GM06990 (cell line): ENCODE measurements at regions not wholly inside any gene's neighbourhood (a gene's known extent, or its start where the extent isn't known, plus 50 kb on each side); places are given as distances from the start of the nearest gene placed in this dataset.

Experiments used
- DNase-seq: peaks from one replicate; pipeline ENCODE4 v3.0.0-alpha.2; 2011; ENCODE audit not compliant: insufficient read length; ENCODE audit errors: extremely low read depth
- H3K27me3 ChIP-seq: replicated peaks from 2 replicates; pipeline ENCODE4 v1.6.0; 2011; ENCODE audit warnings: low read length; ENCODE audit not compliant: control insufficient read depth, insufficient read depth
- H3K36me3 ChIP-seq: 2 replicates; pipeline ENCODE4 v1.5.1; 2011; ENCODE audit warnings: low read length; ENCODE audit not compliant: control insufficient read depth, insufficient read depth
- H3K4me3 ChIP-seq: replicated peaks from 2 replicates; pipeline ENCODE4 v1.5.1; 2011; ENCODE audit warnings: low read depth, mild to moderate bottlenecking, control low read depth, low read length
- CTCF ChIP-seq: IDR thresholded peaks from 2 replicates; pipeline ENCODE4 v1.5.1; 2011; ENCODE audit warnings: low read length, control low read depth, mild to moderate bottlenecking, inconsistent platforms; ENCODE audit not compliant: insufficient read depth, poor library complexity, severe bottlenecking

- H3K36me3 ChIP-seq, result no peaks in the 10 kb centered on the region
- no peak for DNase-seq
- H3K27me3 ChIP-seq, result no peaks in the 10 kb centered on the region; the same call in 1 of the 2 replicates
- no peak overlapping the region for H3K4me3 ChIP-seq
- no peak for TF ChIP-seq CTCF
Measured at GRCh38 chr5:175383350-175383749, 60.6 kb downstream of the DRD1 start.

GRCh38 chr5:175382171-175382570 is 61.8 kb downstream of the DRD1 start:
- no peaks in the 10 kb centered on the region for H3K36me3 ChIP-seq
- H3K4me3 ChIP-seq, result no peak overlapping the region
- no peak for TF ChIP-seq CTCF
- no peak for DNase-seq
- H3K27me3 ChIP-seq, result no peaks in the 10 kb centered on the region; the same call in 1 of the 2 replicates

GRCh38 chr5:175381130-175381529 is 62.9 kb downstream of the DRD1 start:
- Histone ChIP-seq H3K4me3 (no peak overlapping the region), H3K36me3 (no peaks in the 10 kb centered on the region), H3K27me3 (no peaks in the 10 kb centered on the region; the same call in 1 of the 2 replicates)
- no peak for TF ChIP-seq CTCF
- DNase-seq, result no peak

- H3K36me3 ChIP-seq, result no peaks in the 10 kb centered on the region
- H3K27me3 ChIP-seq, result no peaks in the 10 kb centered on the region; the same call in 1 of the 2 replicates
- no peak overlapping the region for H3K4me3 ChIP-seq
- no peak for TF ChIP-seq CTCF
- no peak for DNase-seq
Measured at GRCh38 chr5:175380701-175381100, 63.3 kb downstream of the DRD1 start.

DNA sequence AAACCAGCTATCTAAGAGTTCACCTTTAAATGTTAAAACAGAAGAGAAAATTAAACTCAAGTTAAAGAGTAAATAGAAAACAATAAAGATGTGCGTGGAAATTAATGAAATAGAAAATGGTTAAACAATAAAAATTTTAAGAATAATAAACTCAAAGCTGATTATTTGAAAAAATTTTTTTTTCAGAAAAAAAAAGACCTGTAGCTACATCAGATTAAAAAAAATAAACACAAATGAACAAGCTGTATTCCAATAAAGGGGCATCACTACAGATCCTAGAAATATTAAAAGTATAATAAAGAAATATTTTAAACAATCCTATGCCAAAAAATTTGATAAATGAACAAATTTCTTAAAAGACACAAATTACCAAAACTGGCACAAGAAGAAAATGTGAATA is 64.1 kb downstream of the DRD1 start:
- no peaks in the 10 kb centered on the region for H3K36me3 ChIP-seq
- no peaks in the 10 kb centered on the region; the same call in 1 of the 2 replicates for H3K27me3 ChIP-seq
- DNase-seq, result no peak
- H3K4me3 ChIP-seq, result no peak overlapping the region
- no peak for TF ChIP-seq CTCF

GRCh38 chr5:175378444-175379028 is 65.4 kb downstream of the DRD1 start:
- no peaks in the 10 kb centered on the region; the same call in 1 of the 2 replicates for H3K27me3 ChIP-seq
- no peak overlapping the region for H3K4me3 ChIP-seq
- no peak for TF ChIP-seq CTCF
- H3K36me3 ChIP-seq, result no peaks in the 10 kb centered on the region
- no peak for DNase-seq
